H1 (cell line): ENCODE measurements at regions not wholly inside any gene's neighbourhood (a gene's known extent, or its start where the extent isn't known, plus 50 kb on each side); places are given as distances from the start of the nearest gene placed in this dataset.

Experiments
- CTCF ChIA-PET: fragments of 300-600 bp; sonication (Branson Sonifier 250); formaldehyde crosslinking; loops from one replicate; lab custom pipeline; 2021; ENCODE audit not compliant: partially characterized antibody; lab: Charles Lee
- POLR2A ChIA-PET: fragments of 300-600 bp; sonication (Branson Sonifier 250); formaldehyde crosslinking; loops from one replicate; lab custom pipeline; 2021; ENCODE audit warnings: inconsistent platforms; ENCODE audit not compliant: partially characterized antibody; lab: Charles Lee
- DNase-seq, 2 experiments: peaks; one replicate each; pipeline versions ENCODE4 v3.0.0 to v3.0.0-alpha.2; 2010 to 2022; ENCODE audit warnings: low spot score in 2 of 2, low read depth in 1 of 2, mixed read lengths in 1 of 2
- FAIRE-seq: peaks from 2 replicates; lab custom pipeline; 2011; peaks lifted over from hg19 to GRCh38; lab: Jason Lieb, UNC
- H2AFZ ChIP-seq: 2 replicates; pipeline ENCODE4 v1.8.1; 2012; ENCODE audit warnings: low read length, inconsistent platforms
- H2AK5ac ChIP-seq: 2 replicates; pipeline ENCODE4 v1.6.1; 2013; ENCODE audit warnings: low read depth, low read length
- H2BK120ac ChIP-seq: replicated peaks from 2 replicates; pipeline ENCODE3; 2013; ENCODE audit warnings: low read depth, low read length, inconsistent platforms
- H2BK12ac ChIP-seq: 2 replicates; pipeline ENCODE4 v1.6.1; 2013; ENCODE audit warnings: low read depth, low read length
- H2BK15ac ChIP-seq: 2 replicates; pipeline ENCODE4 v1.6.1; 2013; ENCODE audit warnings: low read length
- H2BK20ac ChIP-seq: 2 replicates; pipeline ENCODE4 v1.6.1; 2013; ENCODE audit warnings: low read length
- H2BK5ac ChIP-seq: 2 replicates; pipeline ENCODE4 v1.6.1; 2013; ENCODE audit warnings: low read depth, low read length
- H3K14ac ChIP-seq: 2 replicates; pipeline ENCODE4 v1.6.1; 2013; ENCODE audit warnings: inconsistent platforms; ENCODE audit not compliant: insufficient read length
- H3K18ac ChIP-seq: 2 replicates; pipeline ENCODE4 v1.6.1; 2013; ENCODE audit warnings: low read length; ENCODE audit errors: extremely low read depth
- H3K23ac ChIP-seq: 2 replicates; pipeline ENCODE4 v1.6.1; 2013; ENCODE audit warnings: inconsistent platforms; ENCODE audit not compliant: insufficient read length
- H3K23me2 ChIP-seq: 2 replicates; pipeline ENCODE4 v1.6.1; 2013; ENCODE audit warnings: low read depth, low read length
- H3K27ac ChIP-seq: 2 replicates; pipeline ENCODE4 v1.6.1; 2011; ENCODE audit warnings: low read depth, low read length, inconsistent platforms
- H3K27me3 ChIP-seq, 4 experiments: replicated peaks in 1 of 4; 1 replicate in 1 of 4; 2 replicates in 3 of 4; pipeline versions ENCODE4 v1.6.1 to v1.8.1; 2011 to 2013; ENCODE audit warnings: low read length in 3 of 4, mild to moderate bottlenecking in 3 of 4, inconsistent platforms in 2 of 4, mixed read lengths in 2 of 4, moderate library complexity in 1 of 4; ENCODE audit not compliant: control insufficient read depth in 3 of 4, insufficient read depth in 3 of 4; ENCODE audit errors: extremely low read depth in 1 of 4
- H3K36me3 ChIP-seq, 4 experiments: 2 replicates each; pipeline versions ENCODE4 v1.6.1 to v1.8.1; 2011 to 2013; ENCODE audit warnings: mild to moderate bottlenecking in 4 of 4, low read length in 3 of 4, moderate library complexity in 2 of 4, control low read depth in 1 of 4, inconsistent platforms in 1 of 4; ENCODE audit not compliant: insufficient read depth in 4 of 4, control insufficient read depth in 2 of 4
- H3K4ac ChIP-seq: replicated peaks from 2 replicates; pipeline ENCODE3; 2013; ENCODE audit warnings: low read length, low read depth, mixed read lengths, inconsistent platforms; ENCODE audit not compliant: insufficient read length
- H3K4me1 ChIP-seq, 4 experiments: replicated peaks in 1 of 4; 1 replicate in 1 of 4; 2 replicates in 3 of 4; pipeline versions ENCODE4 v1.6.1 to v1.8.1; 2011 to 2013; ENCODE audit warnings: low read length in 3 of 4, inconsistent platforms in 2 of 4, mixed read lengths in 1 of 4; ENCODE audit not compliant: insufficient read depth in 4 of 4, control insufficient read depth in 3 of 4
- H3K4me2 ChIP-seq, 2 experiments: 2 replicates each; pipeline versions ENCODE4 v1.6.1 to v1.8.1; 2011 to 2013; ENCODE audit warnings: low read depth in 2 of 2, low read length in 2 of 2, control low read depth in 1 of 2, inconsistent platforms in 1 of 2, mild to moderate bottlenecking in 1 of 2; ENCODE audit not compliant: insufficient read depth in 1 of 2
- H3K4me3 ChIP-seq, 4 experiments: fragments of 200-600, 300-600 bp in 1 of 4; sonication (generic), shearing (Covaris generic), sonication (Bioruptor Twin) in 1 of 4; 2 replicates each; pipeline versions ENCODE4 v1.5.1 to v1.8.1; 2011 to 2016; ENCODE audit warnings: low read length in 4 of 4, low read depth in 3 of 4, control low read depth in 2 of 4, inconsistent platforms in 2 of 4, mild to moderate bottlenecking in 2 of 4, mixed read lengths in 1 of 4, moderate library complexity in 1 of 4; ENCODE audit not compliant: insufficient read depth in 2 of 4; ENCODE audit errors: extremely low read depth in 1 of 4
- H3K56ac ChIP-seq: replicated peaks from 2 replicates; pipeline ENCODE3; 2013; ENCODE audit warnings: low read depth, mild to moderate bottlenecking, mixed read lengths, low read length, inconsistent platforms; ENCODE audit not compliant: insufficient read length
- H3K79me1 ChIP-seq: 2 replicates; pipeline ENCODE4 v1.6.1; 2013; ENCODE audit warnings: low read depth, low read length, control low read depth
- H3K79me2 ChIP-seq, 2 experiments: 2 replicates each; pipeline versions ENCODE4 v1.6.1 to v1.8.1; 2012 to 2013; ENCODE audit warnings: low read length in 2 of 2, mild to moderate bottlenecking in 2 of 2, inconsistent platforms in 1 of 2; ENCODE audit not compliant: insufficient read depth in 2 of 2, control insufficient read depth in 1 of 2
- H3K9ac ChIP-seq, 4 experiments: replicated peaks in 1 of 4; 1 replicate in 1 of 4; 2 replicates in 3 of 4; pipeline versions ENCODE4 v1.6.1 to v1.8.1; 2011 to 2013; ENCODE audit warnings: low read depth in 3 of 4, low read length in 3 of 4, control low read depth in 2 of 4, mild to moderate bottlenecking in 2 of 4, moderate library complexity in 2 of 4, inconsistent platforms in 1 of 4; ENCODE audit errors: extremely low read depth in 1 of 4
- H3K9me3 ChIP-seq, 2 experiments: 2 replicates each; pipeline versions ENCODE4 v1.6.1 to v1.8.1; 2012 to 2013; ENCODE audit warnings: mild to moderate bottlenecking in 2 of 2, moderate library complexity in 2 of 2, control low read depth in 1 of 2, inconsistent platforms in 1 of 2, low read depth in 1 of 2, low read length in 1 of 2, mixed read lengths in 1 of 2; ENCODE audit not compliant: insufficient read depth in 2 of 2
- H4K20me1 ChIP-seq, 2 experiments: replicated peaks in 1 of 2; 2 replicates each; pipeline versions ENCODE3 to v1.8.1; 2011 to 2013; ENCODE audit warnings: inconsistent platforms in 2 of 2, low read length in 2 of 2, mild to moderate bottlenecking in 1 of 2; ENCODE audit not compliant: insufficient read depth in 2 of 2, control insufficient read depth in 1 of 2
- H4K5ac ChIP-seq: 2 replicates; pipeline ENCODE4 v1.6.1; 2013; ENCODE audit warnings: low read length, low read depth, mixed read lengths, inconsistent platforms; ENCODE audit not compliant: insufficient read length
- H4K8ac ChIP-seq: 2 replicates; pipeline ENCODE4 v1.8.0; 2013; ENCODE audit warnings: mild to moderate bottlenecking, moderate library complexity, low read length, inconsistent platforms; ENCODE audit not compliant: insufficient read depth; ENCODE audit errors: extremely low read depth
- H4K91ac ChIP-seq: replicated peaks from 2 replicates; pipeline ENCODE3; 2013; ENCODE audit warnings: low read length, mixed read lengths, inconsistent platforms; ENCODE audit not compliant: insufficient read length
- ATF2 ChIP-seq: IDR thresholded peaks from 2 replicates; pipeline ENCODE4 v1.6.1; 2012; ENCODE audit warnings: low read length, inconsistent platforms
- BRCA1 ChIP-seq: IDR thresholded peaks from 2 replicates; pipeline ENCODE4 v1.6.1; 2012; ENCODE audit warnings: low read depth, low read length, improper control_type of control experiment
- CBX5 ChIP-seq: fragments of 300-800, 300-1000 bp; sonication (generic); IDR thresholded peaks from 2 replicates; pipeline ENCODE4 v1.7.1; 2016; ENCODE audit warnings: antibody characterized with exemption, low read length, low read depth
- CHD1 ChIP-seq: IDR thresholded peaks from 2 replicates; pipeline ENCODE4 v1.6.1; 2012; ENCODE audit warnings: low read depth, low read length, improper control_type of control experiment
- EGR1 ChIP-seq: IDR thresholded peaks from 2 replicates; pipeline ENCODE4 v1.6.1; 2011; ENCODE audit warnings: low read depth, low read length, borderline replicate concordance
- JUND ChIP-seq: IDR thresholded peaks from 2 replicates; pipeline ENCODE4 v1.6.1; 2011; ENCODE audit warnings: mild to moderate bottlenecking, improper control_type of control experiment, low read length
- MAX ChIP-seq: IDR thresholded peaks from 2 replicates; pipeline ENCODE4 v1.6.1; 2012; ENCODE audit warnings: inconsistent platforms
- RAD21 ChIP-seq, 2 experiments: IDR thresholded peaks in 1 of 2; conservative IDR thresholded peaks in 1 of 2; 2 replicates each; pipeline ENCODE4 v1.6.1; 2011; ENCODE audit warnings: low read depth in 2 of 2, low read length in 2 of 2, improper control_type of control experiment in 1 of 2, inconsistent platforms in 1 of 2, mild to moderate bottlenecking in 1 of 2, moderate library complexity in 1 of 2
- SAP30 ChIP-seq: fragments of 300-600 bp; sonication (generic); IDR thresholded peaks from 2 replicates; pipeline ENCODE4 v1.7.1; 2012; ENCODE audit warnings: low read length, moderate library complexity, mild to moderate bottlenecking, inconsistent platforms; ENCODE audit not compliant: insufficient read depth, insufficient replicate concordance
- SIRT6 ChIP-seq: IDR thresholded peaks from one replicate; pipeline ENCODE4 v1.7.1; 2012; ENCODE audit warnings: low read length, inconsistent platforms
- SP2 ChIP-seq: IDR thresholded peaks from 2 replicates; pipeline ENCODE4 v1.6.1; 2012; ENCODE audit warnings: mild to moderate bottlenecking, low read length, inconsistent platforms
- SRF ChIP-seq: IDR thresholded peaks from 2 replicates; pipeline ENCODE4 v1.6.1; 2011; ENCODE audit warnings: mild to moderate bottlenecking, low read depth, low read length, moderate library complexity
- WGBS, 2 experiments: shearing (Covaris generic) in 1 of 2; methylation state at CpG; one replicate each; pipeline versions ENCODE4 v1.1.6 to v1.1.7; 2013 to 2015; ENCODE audit warnings: low lambda C conversion rate in 2 of 2, mixed read lengths in 2 of 2, inconsistent platforms in 1 of 2, low coverage in 1 of 2, missing lambda C conversion rate in 1 of 2; ENCODE audit not compliant: insufficient replicate concordance in 2 of 2, insufficient coverage in 1 of 2, insufficient read length in 1 of 2; ENCODE audit errors: extremely low coverage in 1 of 2, missing lambda C conversion rate in 1 of 2; 5-methylcytosine and 5-hydroxymethylcytosine counted together
- TF ChIP-seq, protein P1 (sequence below): IDR thresholded peaks from 2 replicates; pipeline ENCODE4 v1.6.1; 2011; ENCODE audit warnings: low read depth, mild to moderate bottlenecking, low read length; ENCODE audit not compliant: insufficient read depth

DNA sequence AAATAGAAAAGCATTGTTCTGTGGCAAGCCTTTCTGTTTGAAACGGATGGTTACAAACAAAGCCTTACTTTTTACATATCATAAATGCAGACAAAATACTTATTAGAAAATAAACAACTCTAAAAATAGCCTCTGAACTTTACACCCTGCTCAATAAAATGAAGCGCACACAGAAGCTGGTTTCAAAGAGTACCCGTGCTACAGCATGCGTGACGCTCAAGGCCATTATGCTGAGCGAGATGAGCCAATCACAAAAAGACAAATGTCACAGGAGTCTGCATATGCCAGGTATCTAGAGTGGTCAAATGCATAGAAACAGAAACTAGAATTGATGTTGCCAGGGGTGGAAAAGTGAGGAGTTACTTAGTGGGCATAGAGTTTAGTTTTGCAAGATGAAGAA, 326.5 kb upstream of the GATB start:
- peaks cover 0 to 2% (median 0%) of the 10 kb centered on the region in 4 experiments; a peak in 1 of 7 replicates for H3K4me1 ChIP-seq
- no peaks in the 10 kb centered on the region for H3K36me3 ChIP-seq
- no peak overlapping the region for H4K5ac ChIP-seq
- no peaks in the 10 kb centered on the region for H3K79me1 ChIP-seq
- H3K14ac ChIP-seq = no peak overlapping the region
- H3K4ac ChIP-seq = no peak overlapping the region
- no peak overlapping the region for H3K4me3 ChIP-seq
- no peaks in the 10 kb centered on the region for H4K20me1 ChIP-seq
- no peak overlapping the region for H4K8ac ChIP-seq
- no peaks in the 10 kb centered on the region for H3K9me3 ChIP-seq
- no peak overlapping the region for H4K91ac ChIP-seq
- whole genome bisulfite sequencing, 2 experiments = 93% methylated on average over 6 of the region's 6 CpGs; no CpG with 5 or more reads in 1 of the 2 experiments
- no peak overlapping the region for H3K27ac ChIP-seq
- H3K79me2 ChIP-seq = no peaks in the 10 kb centered on the region
- ChIA-PET CTCF (interaction anchor here (1.0 kb wide), 1 partner anchor 14 kb away, joined by 3 read pairs; no protein-coding TSS in a partner anchor), POLR2A (no interaction called here)
- H2BK5ac ChIP-seq = no peak overlapping the region
- H2BK15ac ChIP-seq = no peak overlapping the region
- H2BK120ac ChIP-seq = no peak overlapping the region
- no peak overlapping the region for H2AFZ ChIP-seq
- FAIRE-seq = no peak
- H2BK12ac ChIP-seq = no peak overlapping the region
- no peak overlapping the region for H3K18ac ChIP-seq
- H2BK20ac ChIP-seq = no peak overlapping the region
- DNase-seq = no peak
- no peak overlapping the region for H3K23ac ChIP-seq
- no peaks in the 10 kb centered on the region for H3K23me2 ChIP-seq
- no peaks in the 10 kb centered on the region for H3K27me3 ChIP-seq
- no peak overlapping the region for H2AK5ac ChIP-seq
- H3K9ac ChIP-seq = no peak overlapping the region
- H3K4me2 ChIP-seq = no peak overlapping the region
- no peak overlapping the region for H3K56ac ChIP-seq
- no peak for TF ChIP-seq MAX
- TF ChIP-seq SP2 = no peak
- TF ChIP-seq CBX5 = no peak
- TF ChIP-seq SIRT6 = no peak
- TF ChIP-seq JUND = no peak
- TF ChIP-seq BRCA1 = no peak
- no peak for TF ChIP-seq RAD21 (IDR thresholded peaks at IDR 0.05 in 1 of 2, conservative IDR thresholded peaks at IDR 0.05 in 1 of 2; ENCODE audit: low read depth in 2 of 2, low read length in 2 of 2)
- TF ChIP-seq, protein P1, sequence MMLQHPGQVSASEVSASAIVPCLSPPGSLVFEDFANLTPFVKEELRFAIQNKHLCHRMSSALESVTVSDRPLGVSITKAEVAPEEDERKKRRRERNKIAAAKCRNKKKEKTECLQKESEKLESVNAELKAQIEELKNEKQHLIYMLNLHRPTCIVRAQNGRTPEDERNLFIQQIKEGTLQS = no peak
- TF ChIP-seq ATF2 = no peak
- no peak for TF ChIP-seq CHD1
- TF ChIP-seq SAP30 = no peak
- no peak for TF ChIP-seq SRF
- TF ChIP-seq EGR1 = no peak
